Sigmoid colon (tissue), 4 donors: ENCODE measurements at regions not wholly inside any gene's neighbourhood (a gene's known extent, or its start where the extent isn't known, plus 50 kb on each side); places are given as distances from the start of the nearest gene placed in this dataset.

Experiments
- EP300 ChIP-seq, 4 donors: sonication (generic); formaldehyde crosslinking; IDR thresholded peaks; one replicate each; pipeline ENCODE4 v1.6.1; 2017; ENCODE audit warnings: antibody characterized with exemption in 4 of 4
- POLR2A ChIP-seq, 2 donors: fragments of 450-650 bp; IDR thresholded peaks; one replicate each; pipeline ENCODE4 v1.6.1; 2016; ENCODE audit warnings: antibody characterized with exemption in 2 of 2, mild to moderate bottlenecking in 2 of 2, moderate library complexity in 2 of 2
- POLR2AphosphoS5 ChIP-seq, 4 donors: sonication (generic); formaldehyde crosslinking; IDR thresholded peaks; one replicate each; pipeline ENCODE4 v1.6.1; 2017; ENCODE audit warnings: antibody characterized with exemption in 4 of 4
- TF ChIP-seq, protein P1 (sequence below), 4 experiments: fragments of 450-650 bp in 3 of 4; fragments of 200-600 bp in 1 of 4; IDR thresholded peaks; one replicate each; pipeline ENCODE4 v1.5.1; 2016 to 2019; ENCODE audit warnings: antibody characterized with exemption in 4 of 4, mild to moderate bottlenecking in 3 of 4, moderate library complexity in 2 of 4

DNA sequence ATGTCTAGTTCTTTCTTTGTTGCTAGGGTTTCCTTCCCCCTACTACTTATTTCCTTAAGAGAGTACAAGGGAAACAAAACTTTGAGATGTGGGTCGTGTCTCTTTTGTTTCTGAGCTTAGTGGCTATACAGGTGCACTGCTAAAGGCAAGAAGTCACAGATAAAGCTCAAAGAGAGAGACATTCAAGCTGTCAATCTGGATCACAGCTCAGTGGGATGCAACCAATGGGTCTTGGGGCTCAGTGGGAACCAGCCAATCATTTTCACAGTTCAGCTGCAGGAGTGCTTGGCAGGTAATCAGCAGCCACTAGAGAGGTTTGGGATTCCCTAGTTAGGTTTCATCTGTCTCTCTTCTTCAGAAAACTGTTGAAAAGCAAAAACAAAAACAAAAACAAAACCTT lies 135.4 kb upstream of the SGCD start:
- TF ChIP-seq, protein P1, sequence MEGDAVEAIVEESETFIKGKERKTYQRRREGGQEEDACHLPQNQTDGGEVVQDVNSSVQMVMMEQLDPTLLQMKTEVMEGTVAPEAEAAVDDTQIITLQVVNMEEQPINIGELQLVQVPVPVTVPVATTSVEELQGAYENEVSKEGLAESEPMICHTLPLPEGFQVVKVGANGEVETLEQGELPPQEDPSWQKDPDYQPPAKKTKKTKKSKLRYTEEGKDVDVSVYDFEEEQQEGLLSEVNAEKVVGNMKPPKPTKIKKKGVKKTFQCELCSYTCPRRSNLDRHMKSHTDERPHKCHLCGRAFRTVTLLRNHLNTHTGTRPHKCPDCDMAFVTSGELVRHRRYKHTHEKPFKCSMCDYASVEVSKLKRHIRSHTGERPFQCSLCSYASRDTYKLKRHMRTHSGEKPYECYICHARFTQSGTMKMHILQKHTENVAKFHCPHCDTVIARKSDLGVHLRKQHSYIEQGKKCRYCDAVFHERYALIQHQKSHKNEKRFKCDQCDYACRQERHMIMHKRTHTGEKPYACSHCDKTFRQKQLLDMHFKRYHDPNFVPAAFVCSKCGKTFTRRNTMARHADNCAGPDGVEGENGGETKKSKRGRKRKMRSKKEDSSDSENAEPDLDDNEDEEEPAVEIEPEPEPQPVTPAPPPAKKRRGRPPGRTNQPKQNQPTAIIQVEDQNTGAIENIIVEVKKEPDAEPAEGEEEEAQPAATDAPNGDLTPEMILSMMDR (IDR thresholded peaks at IDR 0.05), result no peak
- TF ChIP-seq EP300 (IDR thresholded peaks at IDR 0.05) (no peak), POLR2A (IDR thresholded peaks at IDR 0.05) (no peak), POLR2AphosphoS5 (IDR thresholded peaks at IDR 0.05) (no peak)
